TTC549 (cell line): ENCODE measurements at regions not wholly inside any gene's neighbourhood (a gene's known extent, or its start where the extent isn't known, plus 50 kb on each side); places are given as distances from the start of the nearest gene placed in this dataset.

Experiments
- FAIRE-seq: peaks from 2 replicates; lab custom pipeline; 2012; peaks lifted over from hg19 to GRCh38; lab: Jason Lieb, UNC

DNA sequence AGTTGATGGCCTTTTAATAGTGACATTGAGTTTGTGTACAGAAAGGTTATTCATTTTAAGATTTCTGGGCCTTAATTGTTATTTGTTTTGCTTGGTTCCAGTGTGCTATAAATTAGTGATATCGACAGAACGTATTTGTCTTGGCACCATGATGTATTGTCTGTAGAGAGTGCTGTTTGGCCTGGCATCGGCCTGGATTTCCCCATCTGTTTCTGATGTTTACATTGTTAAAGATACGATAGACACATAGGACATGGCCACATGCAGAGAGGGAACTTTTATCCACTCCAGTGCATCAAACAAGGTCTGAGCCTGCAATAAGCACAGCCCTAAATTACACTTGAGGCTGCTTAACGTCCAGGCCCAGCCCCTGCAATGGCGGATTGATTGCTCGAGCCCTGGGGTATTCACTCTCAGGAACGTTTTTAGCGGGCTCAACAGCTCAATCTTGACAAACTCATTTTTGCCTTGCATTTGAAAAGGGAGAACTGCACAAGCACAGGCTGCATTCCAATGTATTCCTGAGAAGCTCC is 144.7 kb downstream of the SLC4A3 start:
- no peak for FAIRE-seq

DNA sequence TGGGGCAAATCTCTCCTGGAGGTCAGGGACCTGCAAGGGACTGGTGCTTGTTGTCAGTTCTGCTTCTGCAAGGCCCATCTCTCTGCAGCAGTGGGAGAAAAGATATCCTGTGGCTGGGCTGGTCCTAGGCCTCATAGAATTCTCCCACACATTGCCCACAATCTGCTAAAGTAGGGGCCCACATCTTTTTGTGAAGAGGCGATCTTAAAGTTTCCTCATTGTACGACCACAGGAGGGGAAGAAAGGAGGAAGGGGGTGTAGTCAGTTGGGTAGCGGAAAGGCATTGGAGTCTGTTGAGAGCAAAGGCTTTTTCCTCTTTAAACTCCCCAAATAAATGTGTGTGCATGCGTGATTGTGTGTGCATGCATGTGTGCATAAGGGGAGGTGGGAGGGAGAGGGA is 145.3 kb downstream of the SLC4A3 start:
- FAIRE-seq = no peak

DNA sequence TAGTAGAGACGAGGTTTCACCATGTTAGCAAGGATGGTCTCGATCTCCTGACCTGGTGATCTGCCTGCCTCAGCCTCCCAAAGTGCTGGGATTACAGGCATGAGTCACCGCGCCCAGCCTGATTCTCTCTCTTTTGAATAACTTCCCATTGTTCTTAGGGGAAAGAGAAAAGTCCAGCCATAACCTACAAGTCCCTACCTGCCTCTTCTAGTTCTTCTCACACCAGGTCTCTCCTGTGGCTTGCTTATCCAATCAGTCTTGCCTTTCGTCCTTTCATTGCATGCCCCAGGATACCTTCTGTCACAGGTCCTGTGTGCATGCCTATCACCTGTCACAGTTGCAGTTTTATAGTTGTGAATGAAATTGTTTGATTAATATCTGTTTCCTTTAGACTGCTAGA is 148.1 kb downstream of the SLC4A3 start:
- FAIRE-seq = no peak

DNA sequence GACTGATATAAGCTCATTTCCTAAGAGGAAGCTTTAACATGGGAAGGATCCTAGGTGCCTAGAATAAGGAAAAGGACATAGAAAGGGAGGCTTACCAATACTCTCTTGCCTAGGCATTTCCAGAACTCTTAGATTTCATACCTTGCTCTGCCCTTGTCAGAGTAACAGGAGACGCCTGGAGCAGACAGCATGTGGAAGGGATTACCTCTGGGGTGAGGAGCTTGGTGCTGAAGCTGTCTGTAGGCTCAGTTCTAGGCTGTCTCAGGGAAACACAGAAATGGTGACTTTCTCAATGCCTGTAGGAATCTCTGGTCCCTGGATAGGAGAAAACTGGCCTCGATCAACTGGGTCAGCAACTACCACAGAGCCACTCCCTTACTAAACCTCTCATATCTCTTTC is 150.0 kb downstream of the SLC4A3 start:
- FAIRE-seq = no peak

- FAIRE-seq = no peak
Measured at GRCh38 chr2:219778189-219778588, 150.8 kb downstream of the SLC4A3 start.

DNA sequence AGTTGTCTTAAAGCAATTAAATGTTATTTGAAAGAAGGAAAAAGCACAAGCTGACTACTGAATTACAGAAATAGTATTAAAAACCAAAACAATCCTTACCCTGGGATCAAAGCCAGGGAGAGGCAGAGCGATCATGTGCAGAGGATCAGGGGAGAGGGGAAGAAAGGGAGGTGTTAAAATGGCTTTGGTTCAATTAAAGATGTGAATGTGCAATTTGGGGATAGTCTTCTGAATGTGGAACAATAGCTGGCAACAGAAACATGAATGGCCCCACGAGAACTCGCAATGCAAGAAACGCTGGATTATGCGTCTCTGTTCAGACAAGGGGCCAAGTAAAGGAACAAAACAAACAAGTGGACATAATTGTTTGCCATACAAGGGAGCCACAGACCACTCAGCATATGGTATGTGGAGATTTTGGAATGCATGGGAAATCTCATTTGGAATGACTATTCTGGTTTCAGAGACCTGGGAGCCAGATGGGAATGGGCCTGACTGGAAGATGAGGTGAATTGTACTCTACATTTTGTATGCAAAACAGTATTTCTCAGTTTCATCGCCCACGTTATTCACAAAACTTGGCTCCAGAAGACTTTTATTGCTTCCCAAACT is 155.4 kb downstream of the SLC4A3 start:
- FAIRE-seq = no peak

- no peak for FAIRE-seq
Measured at GRCh38 chr2:219783359-219783975, 156.0 kb downstream of the SLC4A3 start.

DNA sequence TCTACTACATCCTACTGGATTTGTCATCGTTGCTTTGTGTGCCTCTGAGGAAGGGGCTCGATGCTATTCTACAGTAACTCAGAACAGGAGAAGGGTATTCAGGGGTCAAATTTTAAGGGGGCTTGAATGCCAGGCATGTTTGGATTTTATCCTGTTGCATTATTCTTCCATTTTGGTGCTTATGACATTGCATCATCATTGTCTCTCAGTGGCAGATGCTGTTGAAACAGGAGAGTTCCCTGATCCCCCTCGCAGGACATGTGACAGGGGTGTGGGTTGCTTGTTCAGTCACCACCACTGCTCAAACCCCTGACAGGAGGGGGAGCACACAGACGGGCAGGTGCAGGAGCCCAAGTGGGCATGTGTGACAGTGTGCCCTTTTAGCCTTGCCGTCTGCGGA is 156.7 kb downstream of the SLC4A3 start:
- no peak for FAIRE-seq

- no peak for FAIRE-seq
Measured at GRCh38 chr2:219789476-219789875, 162.0 kb downstream of the SLC4A3 start.

GRCh38 chr2:219792446-219792845 is 165.0 kb downstream of the SLC4A3 start:
- FAIRE-seq = no peak

DNA sequence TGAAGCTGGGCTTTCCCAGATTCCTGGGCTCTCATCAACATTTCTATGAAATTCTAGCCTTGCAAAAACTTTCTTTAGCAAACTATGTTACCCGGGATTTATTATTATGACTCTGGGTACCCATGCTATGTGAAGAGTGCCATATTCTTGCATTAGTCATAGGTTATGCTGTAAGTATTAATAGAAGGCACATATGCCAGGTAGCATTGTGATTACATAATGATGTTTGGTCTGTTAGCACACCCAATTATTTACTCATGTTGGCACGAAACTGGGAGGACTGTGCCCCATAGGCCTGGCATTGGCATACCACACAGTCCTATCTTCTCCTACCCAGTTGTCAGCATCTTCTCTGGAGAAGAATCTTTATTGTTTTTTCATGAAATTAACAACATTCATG is 171.0 kb downstream of the SLC4A3 start:
- FAIRE-seq = no peak

DNA sequence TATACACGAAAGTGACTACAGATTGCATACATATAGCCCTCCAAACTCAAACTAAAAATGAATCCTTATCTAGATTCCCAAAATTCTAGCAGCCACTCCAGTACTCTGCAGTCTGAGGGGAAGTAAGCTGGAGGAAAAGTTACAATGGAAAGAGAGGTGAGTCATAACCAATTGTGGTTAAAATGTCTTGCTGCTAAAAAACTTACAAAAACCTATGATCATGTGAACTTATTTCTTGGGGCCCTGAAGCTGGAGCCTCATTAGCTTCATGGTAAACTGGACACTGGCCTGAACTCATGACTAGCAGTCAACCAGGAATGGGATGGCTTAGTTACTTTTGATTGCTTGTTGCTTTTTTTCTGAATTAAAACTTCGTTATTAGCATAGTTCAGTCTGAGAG is 175.9 kb downstream of the SLC4A3 start:
- FAIRE-seq = no peak

DNA sequence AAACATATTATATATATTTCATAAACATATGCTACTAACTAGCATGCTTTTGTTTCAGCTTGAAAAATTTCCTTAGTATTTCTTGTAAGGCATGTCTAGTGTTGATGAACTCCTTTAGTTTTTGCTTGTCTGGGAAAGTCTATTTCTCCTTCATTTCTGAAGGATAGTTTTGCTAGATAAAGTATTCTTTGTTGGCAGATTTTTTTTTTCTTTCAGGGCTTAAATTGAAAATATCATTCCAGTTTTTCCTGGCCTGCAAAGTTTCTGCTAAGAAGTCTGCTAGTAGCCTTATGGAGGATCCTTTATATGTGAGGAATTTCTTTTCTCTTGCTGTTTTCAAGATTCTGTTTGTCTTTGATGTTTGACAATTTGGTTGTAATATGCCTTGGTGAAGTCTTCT is 183.5 kb downstream of the SLC4A3 start:
- FAIRE-seq = no peak

GRCh38 chr2:219812672-219813071 is 185.2 kb downstream of the SLC4A3 start:
- FAIRE-seq = no peak

DNA sequence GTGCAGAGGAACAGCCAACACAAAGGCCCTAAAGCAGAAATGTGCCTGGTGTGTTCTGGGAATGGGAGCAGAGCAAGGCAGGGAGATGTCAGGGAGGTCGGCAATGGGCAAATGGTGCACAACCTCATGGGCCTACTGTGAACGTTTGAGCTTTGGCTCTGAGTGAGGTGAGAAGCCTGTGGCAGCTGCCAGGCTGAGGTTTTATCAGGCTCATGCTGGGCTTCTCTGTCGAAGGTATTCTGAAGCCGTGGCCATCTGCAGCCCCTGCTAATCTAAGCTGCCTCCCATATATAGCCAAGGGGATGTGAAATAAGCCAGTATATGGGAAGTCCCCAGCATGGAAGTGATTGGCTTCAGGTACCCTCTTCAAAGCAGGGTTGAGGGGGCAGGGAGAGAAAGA is 193.3 kb downstream of the SLC4A3 start:
- no peak for FAIRE-seq

DNA sequence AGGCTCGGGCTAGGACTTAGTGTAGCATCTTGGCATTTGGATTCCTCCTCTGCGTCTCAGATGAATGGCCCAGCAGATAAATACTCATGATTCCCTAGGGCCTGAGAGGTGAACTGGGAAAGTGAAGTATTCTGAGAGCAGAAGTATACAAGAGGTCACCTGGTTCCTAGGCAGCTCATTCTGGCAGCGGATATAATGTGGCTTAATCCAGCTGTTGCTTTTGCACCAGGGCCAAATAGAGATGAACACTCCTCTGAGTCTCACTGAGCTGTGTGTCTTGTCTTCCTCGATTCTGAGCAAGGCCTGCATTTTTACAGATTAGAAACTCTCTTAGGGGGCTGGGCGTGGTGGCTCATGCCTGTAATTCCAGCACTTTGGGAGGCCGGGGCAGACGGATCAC is 196.1 kb downstream of the SLC4A3 start:
- FAIRE-seq = no peak

GRCh38 chr2:219824996-219825395 is 197.6 kb downstream of the SLC4A3 start:
- no peak for FAIRE-seq

GRCh38 chr2:219828127-219828526 is 200.7 kb downstream of the SLC4A3 start:
- FAIRE-seq = no peak

GRCh38 chr2:219829667-219830352 is 202.4 kb downstream of the SLC4A3 start:
- FAIRE-seq = no peak

DNA sequence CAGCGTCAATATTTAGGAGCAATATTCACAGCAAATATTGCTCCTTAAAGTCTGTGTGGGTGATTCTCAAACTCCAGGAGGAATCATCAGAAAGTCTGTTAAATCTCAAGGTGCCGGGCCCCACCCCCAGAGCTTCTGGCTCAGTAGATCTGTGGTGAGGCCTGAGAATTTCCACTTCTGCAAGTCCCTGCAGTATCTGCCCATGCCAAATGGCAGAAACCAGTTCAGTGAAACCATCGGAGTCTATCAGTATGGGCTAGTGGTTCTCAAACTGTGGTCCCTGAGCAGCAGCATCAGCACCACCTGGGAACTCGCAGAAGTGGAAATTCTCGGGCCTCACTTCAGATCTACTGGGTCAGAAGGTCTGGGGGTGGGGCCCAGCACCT is 202.9 kb downstream of the SLC4A3 start:
- no peak for FAIRE-seq

DNA sequence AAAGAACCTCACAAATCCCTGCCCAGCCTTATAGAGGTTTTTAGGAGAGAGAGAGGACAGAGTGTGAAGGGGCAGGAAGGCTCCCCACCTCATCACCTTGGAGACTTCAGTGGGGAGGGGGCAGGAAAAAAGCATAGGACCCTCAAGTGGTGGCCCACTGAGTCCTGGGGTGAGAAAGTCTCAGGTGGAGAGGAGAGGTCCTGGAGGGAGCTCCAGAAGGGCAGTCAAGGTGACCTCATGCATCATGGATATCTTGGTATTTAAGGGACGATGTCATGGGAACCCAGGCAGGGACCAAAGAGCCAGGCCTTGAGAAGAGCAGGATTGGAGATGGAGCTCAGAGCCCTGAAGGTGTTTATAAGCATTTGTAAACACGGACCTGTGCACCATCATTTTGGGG is 204.5 kb downstream of the SLC4A3 start:
- FAIRE-seq = no peak

DNA sequence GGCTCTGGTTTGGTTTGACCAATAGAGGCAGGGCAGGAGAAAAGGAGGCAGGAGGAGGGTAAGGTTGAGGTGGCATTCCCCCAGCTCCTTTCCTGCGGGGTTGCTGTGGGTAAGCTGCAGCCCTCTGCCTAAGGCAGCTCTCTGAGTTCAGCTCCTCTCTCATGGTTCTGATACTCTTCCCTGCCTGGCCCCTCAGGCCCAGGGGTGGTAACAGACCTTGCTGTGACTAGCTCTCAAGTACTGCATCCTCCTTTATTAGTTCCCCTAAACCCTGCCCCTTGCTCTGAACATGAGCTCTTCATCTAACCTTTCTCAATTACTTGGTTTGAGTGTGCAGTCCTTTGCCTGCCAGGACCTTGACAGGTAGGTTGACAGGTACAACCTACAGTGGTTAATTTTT is 205.5 kb downstream of the SLC4A3 start:
- no peak for FAIRE-seq

GRCh38 chr2:219835493-219835892 is 208.1 kb downstream of the SLC4A3 start:
- FAIRE-seq = no peak
